ENCODE measurements at regions not wholly inside any gene's neighbourhood (a gene's known extent, or its start where the extent isn't known, plus 50 kb on each side); places are given as distances from the start of the nearest gene placed in this dataset.
"Not testable (repeated sequence)": the region's sequence is repeated elsewhere in the genome, so short reads cannot be mapped to it uniquely, and the experiment has no call there.

DNA sequence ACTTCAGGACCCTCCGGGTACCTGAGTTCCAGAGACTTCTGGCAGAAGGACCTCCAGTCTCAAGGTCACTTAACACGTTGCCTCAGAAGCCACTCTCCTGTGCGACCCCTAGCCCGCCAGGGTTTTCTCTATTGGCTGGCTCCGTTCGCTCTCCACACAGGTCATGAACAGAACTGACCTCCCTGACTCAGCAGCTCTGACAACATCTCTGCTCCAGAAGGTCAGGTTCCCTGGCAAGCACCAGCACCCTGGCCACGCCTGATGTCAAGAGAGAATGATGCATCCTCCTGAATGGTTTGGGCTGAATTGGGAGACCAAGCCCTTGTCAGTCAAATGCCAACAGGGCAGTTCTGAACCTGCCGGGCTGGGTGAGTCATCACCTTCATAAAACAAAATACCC lies 84.3 kb upstream of the TMEM45B start:
- no peak for DNase-seq

DNA sequence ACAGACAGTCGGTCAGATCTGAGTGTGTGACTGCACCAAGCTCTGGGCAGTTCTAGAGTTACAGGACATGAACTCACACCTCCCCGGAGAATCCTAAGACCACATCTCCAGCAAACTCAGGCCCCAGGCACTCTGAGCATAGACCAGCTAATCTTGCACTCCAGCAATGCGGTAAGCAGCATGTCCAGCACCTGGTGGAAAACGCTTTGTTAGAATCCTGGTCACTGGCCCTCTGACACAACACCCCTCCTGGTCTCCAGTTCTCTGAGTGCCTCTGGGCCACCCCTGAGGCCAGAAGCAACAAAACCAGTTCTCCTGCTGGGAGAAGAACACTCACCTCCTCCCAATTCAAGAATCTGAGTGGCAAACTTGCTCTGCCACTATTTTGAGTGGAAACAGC lies 82.7 kb upstream of the TMEM45B start:
- DNase-seq, result no peak

DNA sequence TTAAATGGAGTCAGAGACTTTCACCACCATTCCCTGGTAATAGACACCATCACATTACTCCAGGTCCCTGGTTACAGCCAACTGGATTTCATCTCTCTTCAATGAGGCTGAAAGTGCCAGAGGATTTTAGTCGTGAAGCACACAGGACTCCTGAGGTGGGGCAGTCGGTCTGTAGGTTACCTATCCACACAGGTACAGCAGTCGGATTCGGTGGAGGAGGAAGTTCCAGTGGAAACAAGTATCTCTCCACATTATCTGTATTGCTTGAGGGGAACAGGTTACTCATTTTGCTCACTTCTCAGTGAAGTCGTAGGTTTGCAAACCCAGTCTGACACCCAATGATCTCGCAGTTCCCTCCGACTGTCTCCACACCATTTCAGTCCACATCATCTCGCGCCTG lies 82.3 kb upstream of the TMEM45B start:
- DNase-seq, result no peak

GRCh38 chr11:129733981-129734380 lies 81.7 kb upstream of the TMEM45B start:
- DNase-seq, result no peak

- DNase-seq, result no peak
Observed at GRCh38 chr11:129734654-129735053, 81.0 kb upstream of the TMEM45B start.

DNA sequence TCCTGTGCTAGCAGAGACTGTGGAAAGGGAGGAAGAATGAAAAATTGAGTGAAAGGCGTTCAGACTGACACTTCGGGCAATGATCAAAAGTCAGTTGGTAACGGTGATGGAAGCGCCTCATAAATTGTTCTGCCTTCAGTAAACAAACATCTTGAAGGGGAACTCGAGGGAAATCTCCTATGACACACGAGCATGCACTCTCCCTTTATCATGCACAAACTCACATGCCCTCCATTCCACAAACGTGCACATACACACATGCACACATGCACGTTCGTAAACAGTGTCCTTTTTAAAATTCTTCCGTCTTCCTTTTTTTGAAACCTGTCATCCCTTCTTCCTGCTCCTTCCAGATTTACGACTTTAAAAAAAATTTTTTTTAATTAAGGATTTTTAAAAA lies 77.8 kb upstream of the TMEM45B start:
- DNase-seq, result no peak

GRCh38 chr11:129738242-129738641 lies 77.4 kb upstream of the TMEM45B start:
- DNase-seq, result no peak

GRCh38 chr11:129739339-129739738 lies 76.3 kb upstream of the TMEM45B start:
- no peak for DNase-seq

DNA sequence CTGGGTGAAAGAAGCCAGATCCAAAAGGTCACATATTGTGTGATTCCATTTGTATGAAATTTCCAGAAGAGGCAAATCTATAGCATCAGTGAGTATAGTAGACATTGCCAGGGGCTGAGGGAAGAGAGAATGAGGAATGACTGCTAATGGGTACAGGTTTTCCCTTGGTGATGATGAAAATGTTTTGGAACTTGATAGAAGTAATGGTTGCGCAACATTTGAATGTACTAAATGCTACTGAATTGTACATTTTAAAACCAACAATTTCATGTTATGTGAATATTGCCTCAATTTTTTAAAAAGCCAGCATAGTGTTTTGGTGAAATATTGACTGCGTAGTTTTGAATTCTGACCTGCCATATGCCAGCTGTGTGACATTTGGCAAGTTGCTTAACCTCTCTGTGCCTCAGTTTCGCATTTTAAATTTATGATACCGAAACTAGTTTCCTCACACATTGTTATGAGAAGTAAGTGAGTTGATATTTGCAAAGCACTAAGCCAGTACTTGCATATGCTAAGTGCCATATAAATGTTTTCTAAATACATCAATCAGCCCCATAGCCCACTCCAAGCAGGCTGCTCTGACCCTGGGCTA lies 75.4 kb upstream of the TMEM45B start:
- no peak for DNase-seq

DNA sequence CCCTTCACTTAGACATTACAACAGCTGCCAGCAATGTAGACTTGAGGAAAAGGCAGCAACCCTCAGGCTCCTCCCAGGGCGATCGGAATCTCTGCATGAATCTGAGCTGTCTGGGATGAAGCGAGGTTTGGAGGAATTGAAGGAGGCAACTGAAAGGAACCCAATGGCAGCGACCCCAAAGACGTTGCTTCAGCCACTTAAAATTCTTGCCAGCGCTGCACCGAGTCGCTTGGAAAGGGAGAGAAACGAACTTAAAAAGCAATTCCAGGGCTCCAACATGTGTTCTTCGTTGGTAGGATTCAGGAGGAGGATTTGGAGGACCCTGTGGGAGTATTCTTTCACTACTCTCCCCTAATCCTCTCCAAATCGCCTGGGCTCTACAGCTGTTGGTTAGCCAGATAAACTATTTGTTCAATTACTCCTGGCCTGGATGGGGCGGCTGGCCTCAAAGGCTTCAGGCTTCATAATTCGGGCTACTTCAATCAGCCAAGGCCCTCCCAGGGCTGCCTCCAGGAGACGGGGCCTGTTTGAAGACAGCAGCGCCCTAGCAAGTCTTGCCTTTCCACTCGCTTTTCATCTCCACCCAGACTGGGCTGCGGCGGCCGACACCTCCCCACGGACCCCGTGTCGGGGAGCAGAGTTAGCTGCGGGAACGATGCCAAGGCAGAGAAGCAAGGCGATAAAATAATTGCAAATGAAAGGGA lies 72.4 kb upstream of the TMEM45B start:
- DNase-seq, result peak; percentile 74

DNA sequence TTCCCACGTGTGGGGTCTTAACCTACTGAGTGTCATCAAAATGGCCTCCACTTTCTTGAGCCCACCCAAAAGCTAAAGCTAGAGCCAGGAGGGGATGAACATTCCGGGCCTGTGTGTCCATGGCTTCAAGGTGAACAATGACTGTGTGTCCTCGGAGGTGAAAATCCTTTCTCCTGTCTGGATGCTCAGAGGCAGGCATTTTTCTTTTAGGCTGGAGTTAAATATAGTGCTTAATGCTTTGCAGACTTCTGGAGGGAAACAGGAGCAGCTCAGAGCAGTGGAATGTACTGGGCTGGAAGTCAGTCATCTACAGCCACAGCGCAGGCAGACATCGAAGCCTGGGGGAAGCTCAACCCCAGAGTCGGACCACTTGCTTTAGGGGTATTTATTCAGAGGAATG lies 68.6 kb upstream of the TMEM45B start:
- DNase-seq, result peak; percentile 56

DNA sequence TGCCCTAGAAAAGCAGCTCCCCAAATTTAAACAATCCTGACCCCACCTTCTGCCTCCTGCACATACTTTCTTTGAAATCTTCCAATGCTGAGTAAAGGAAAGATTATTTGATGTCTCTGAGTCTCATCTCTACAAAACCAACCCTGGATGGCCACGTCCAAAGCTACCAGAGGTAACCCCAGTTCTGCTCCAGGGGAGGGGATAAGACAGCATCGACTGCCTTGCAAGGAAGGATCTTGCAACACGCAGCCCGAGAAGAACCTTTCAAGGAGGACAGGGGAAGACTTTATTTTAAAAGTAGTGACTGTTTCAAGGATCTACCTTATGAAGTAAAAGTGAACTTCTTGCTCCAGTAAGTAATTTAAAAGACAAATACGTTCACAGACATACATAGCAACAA lies 66.5 kb upstream of the TMEM45B start:
- DNase-seq, result no peak

DNA sequence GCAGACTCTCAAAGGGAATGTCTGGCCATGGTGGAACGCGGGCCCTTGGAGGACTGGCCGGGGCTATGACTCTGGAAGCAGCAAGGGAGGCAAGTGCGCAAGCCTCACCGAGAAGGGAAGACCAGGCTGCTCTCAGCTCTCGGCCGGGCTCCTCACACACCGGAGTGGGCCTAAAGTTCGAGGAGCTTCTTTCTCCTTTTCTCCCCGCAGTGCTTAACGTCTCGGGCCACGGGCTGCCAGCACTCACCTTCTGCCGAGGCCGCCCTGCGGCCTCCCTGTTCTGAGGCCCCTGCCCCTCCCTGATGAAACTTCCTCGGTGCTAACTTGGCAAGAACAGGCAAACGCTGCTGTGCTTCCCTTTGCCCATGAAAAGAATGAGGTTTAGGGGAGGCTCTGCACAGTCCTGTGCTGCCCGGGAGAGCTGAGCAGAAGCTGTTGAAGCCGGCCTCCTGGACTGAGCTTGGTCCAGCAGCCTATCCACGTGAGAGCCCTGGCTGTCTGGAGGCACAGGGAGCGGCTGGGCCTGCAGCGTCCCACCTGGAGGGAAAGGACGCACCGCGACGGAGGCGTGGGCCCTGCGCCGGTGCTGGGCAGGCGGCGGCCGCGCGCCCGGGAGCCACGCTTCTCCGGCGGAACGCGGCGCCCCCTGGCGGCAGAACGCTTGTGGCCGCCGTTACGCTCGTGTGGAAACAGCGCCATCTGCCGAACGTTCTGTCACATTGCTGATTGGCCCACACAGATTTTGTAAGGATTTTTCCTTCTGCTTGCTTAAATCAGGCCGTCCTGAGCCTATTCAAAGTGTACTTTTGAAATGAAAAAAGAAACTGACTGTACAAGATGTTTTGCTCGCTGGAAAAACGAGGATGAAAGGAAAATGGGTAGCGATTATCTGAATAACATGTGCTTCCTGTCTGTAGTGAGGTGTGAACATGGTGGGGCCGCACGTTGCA lies 65.0 kb upstream of the TMEM45B start:
- peak; percentile 88 for DNase-seq

- DNase-seq, result no peak
Observed at GRCh38 chr11:129751511-129751910, 64.1 kb upstream of the TMEM45B start.

GRCh38 chr11:129763569-129763968 lies 52.1 kb upstream of the TMEM45B start:
- DNase-seq, result not testable (repeated sequence)

DNA sequence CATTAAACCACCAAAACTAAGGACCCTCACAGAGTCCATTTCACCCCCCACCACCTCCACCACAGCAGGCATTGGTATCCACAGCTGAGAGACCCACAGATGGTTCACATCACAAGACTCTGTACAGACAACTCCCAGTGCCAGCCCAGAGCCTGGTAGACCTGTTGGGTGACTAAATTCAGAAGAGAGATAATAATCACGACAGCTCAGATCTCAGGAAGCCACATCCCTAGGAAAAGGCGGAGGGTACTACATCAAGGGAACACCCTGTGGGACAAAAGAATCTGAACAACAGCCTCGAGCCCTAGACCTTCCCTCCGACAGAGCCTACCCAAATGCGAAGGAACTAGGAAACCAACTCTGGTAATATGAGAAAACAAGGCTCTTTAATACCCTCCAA lies 51.4 kb upstream of the TMEM45B start:
- DNase-seq, result not testable (repeated sequence)

Data from femur (tissue), 1 donor.